GM23248 (cell line): ENCODE measurements at regions not wholly inside any gene's neighbourhood (a gene's known extent, or its start where the extent isn't known, plus 50 kb on each side); places are given as distances from the start of the nearest gene placed in this dataset.

Source experiments
- DNase-seq: peaks from one replicate; pipeline ENCODE4 v3.0.0-alpha.2; 2015
- H2AFZ ChIP-seq: fragments of 200-600 bp; sonication (generic); 2 replicates; pipeline ENCODE4 v1.6.1; 2016; ENCODE audit warnings: antibody characterized with exemption
- H3F3A ChIP-seq: fragments of 200-600 bp; sonication (generic); 2 replicates; pipeline ENCODE4 v1.6.1; 2016; ENCODE audit warnings: mild to moderate bottlenecking, antibody characterized with exemption, mixed run types; ENCODE audit not compliant: insufficient read depth
- H3K27ac ChIP-seq: fragments of 200-600 bp; sonication (generic); 2 replicates; pipeline ENCODE4 v1.5.1; 2016; ENCODE audit warnings: mild to moderate bottlenecking
- H3K27me3 ChIP-seq: fragments of 200-600 bp; sonication (generic); replicated peaks from 2 replicates; pipeline ENCODE4 v1.6.1; 2016; ENCODE audit warnings: mild to moderate bottlenecking; ENCODE audit not compliant: insufficient read depth
- H3K36me3 ChIP-seq: fragments of 200-600 bp; sonication (generic); 2 replicates; pipeline ENCODE4 v1.6.1; 2016; ENCODE audit warnings: low read depth, mild to moderate bottlenecking
- H3K4me1 ChIP-seq: fragments of 200-600 bp; sonication (generic); 2 replicates; pipeline ENCODE4 v1.6.1; 2016; ENCODE audit warnings: mild to moderate bottlenecking; ENCODE audit not compliant: insufficient read depth
- H3K4me2 ChIP-seq: fragments of 200-600 bp; sonication (generic); one replicate; pipeline ENCODE4 v1.6.1; 2016; ENCODE audit warnings: mild to moderate bottlenecking; ENCODE audit not compliant: unreplicated experiment
- H3K4me3 ChIP-seq: fragments of 200-600 bp; sonication (generic); 2 replicates; pipeline ENCODE4 v1.5.1; 2016; ENCODE audit warnings: mild to moderate bottlenecking
- H3K79me2 ChIP-seq: fragments of 200-600 bp; sonication (generic); 2 replicates; pipeline ENCODE4 v1.6.1; 2016; ENCODE audit warnings: mild to moderate bottlenecking; ENCODE audit not compliant: insufficient read depth
- H3K9ac ChIP-seq: fragments of 200-600 bp; sonication (generic); 2 replicates; pipeline ENCODE4 v1.6.1; 2016; ENCODE audit warnings: mild to moderate bottlenecking
- H3K9me2 ChIP-seq: fragments of 200-600 bp; sonication (generic); 2 replicates; pipeline ENCODE4 v1.6.1; 2016; ENCODE audit warnings: mixed run types, mild to moderate bottlenecking, moderate library complexity; ENCODE audit not compliant: insufficient read depth
- H3K9me3 ChIP-seq: fragments of 200-600 bp; sonication (generic); one replicate; pipeline ENCODE4 v1.6.1; 2017; ENCODE audit warnings: low read depth
- H4K20me1 ChIP-seq: fragments of 200-600 bp; sonication (generic); 2 replicates; pipeline ENCODE4 v1.6.0; 2016; ENCODE audit not compliant: insufficient read depth
- EZH2 ChIP-seq: fragments of 200-600 bp; sonication (generic); IDR thresholded peaks from 2 replicates; pipeline ENCODE4 v1.6.1; 2018; ENCODE audit warnings: antibody characterized with exemption, mild to moderate bottlenecking; ENCODE audit not compliant: insufficient read depth, poor library complexity, severe bottlenecking
- EZH2phosphoT487 ChIP-seq: fragments of 200-600 bp; sonication (generic); IDR thresholded peaks from 2 replicates; pipeline ENCODE4 v1.6.1; 2018; ENCODE audit warnings: antibody characterized with exemption, moderate library complexity, mild to moderate bottlenecking, low read depth; ENCODE audit not compliant: insufficient read depth
- WGBS, 2 experiments: methylation state at CpG; one replicate each; pipeline ENCODE4 v1.1.6; 2015 to 2017; ENCODE audit warnings: low lambda C conversion rate in 2 of 2, low coverage in 1 of 2; ENCODE audit errors: missing lambda C conversion rate in 2 of 2; 5-methylcytosine and 5-hydroxymethylcytosine counted together
- in situ Hi-C: fragments of 300-500 bp; cut with MboI; formaldehyde crosslinking; loops from 2 replicates; pipeline ENCODE4 v1.15.0; 2020

- Histone ChIP-seq H3K4me2 (no peak overlapping the region), H3K27ac (no peak overlapping the region), H3K27me3 (no peaks in the 10 kb centered on the region), H4K20me1 (no peaks in the 10 kb centered on the region), H3K79me2 (no peaks in the 10 kb centered on the region), H3K9me3 (no peaks in the 10 kb centered on the region), H3K36me3 (no peaks in the 10 kb centered on the region), H3K4me3 (no peak overlapping the region), H2AFZ (no peak overlapping the region), H3K9ac (no peak overlapping the region), H3F3A (no peaks in the 10 kb centered on the region), H3K4me1 (no peaks in the 10 kb centered on the region), H3K9me2 (no peaks in the 10 kb centered on the region)
- in situ Hi-C loops = no loop called here
- TF ChIP-seq EZH2 (no peak), EZH2phosphoT487 (no peak)
- no peak for DNase-seq
- 0% methylated on average over 1 of the region's 1 CpG for WGBS, 2 experiments
Observed at GRCh38 chr13:61358599-61358998, 57.0 kb downstream of the PCDH20 start.

GRCh38 chr13:61350341-61350740 lies 65.3 kb downstream of the PCDH20 start:
- Histone ChIP-seq H3K27ac (no peak overlapping the region), H4K20me1 (no peaks in the 10 kb centered on the region), H3K9me2 (no peaks in the 10 kb centered on the region), H3K9me3 (no peaks in the 10 kb centered on the region), H3K27me3 (no peaks in the 10 kb centered on the region), H2AFZ (no peak overlapping the region), H3K4me3 (no peak overlapping the region), H3F3A (no peaks in the 10 kb centered on the region), H3K79me2 (no peaks in the 10 kb centered on the region), H3K9ac (no peak overlapping the region), H3K36me3 (no peaks in the 10 kb centered on the region), H3K4me1 (no peaks in the 10 kb centered on the region), H3K4me2 (no peak overlapping the region)
- in situ Hi-C loops = no loop called here
- WGBS, 2 experiments = 23 to 31% methylated on average over 5 of the region's 5 CpGs
- TF ChIP-seq EZH2 (no peak), EZH2phosphoT487 (no peak)
- no peak for DNase-seq

GRCh38 chr13:61339054-61339621 lies 76.5 kb downstream of the PCDH20 start:
- 66 to 68% methylated on average over 27 to 39 of the region's 45 CpGs for WGBS, 2 experiments
- H3F3A ChIP-seq = no peaks in the 10 kb centered on the region
- in situ Hi-C loops = no loop called here

GRCh38 chr13:61316647-61317046 lies 99.0 kb downstream of the PCDH20 start:
- in situ Hi-C loops = no loop called here
- 9 to 18% methylated on average over 1 of the region's 1 CpG for WGBS, 2 experiments
- Histone ChIP-seq H3K4me1 (no peaks in the 10 kb centered on the region), H3K36me3 (no peaks in the 10 kb centered on the region), H3K4me2 (no peak overlapping the region), H4K20me1 (no peaks in the 10 kb centered on the region), H3K9me2 (no peaks in the 10 kb centered on the region), H2AFZ (no peak overlapping the region), H3F3A (no peaks in the 10 kb centered on the region), H3K4me3 (no peak overlapping the region), H3K9me3 (no peaks in the 10 kb centered on the region), H3K27me3 (no peaks in the 10 kb centered on the region), H3K79me2 (no peaks in the 10 kb centered on the region), H3K27ac (no peak overlapping the region), H3K9ac (no peak overlapping the region)
- DNase-seq = no peak
- TF ChIP-seq EZH2phosphoT487 = no peak
- no peak for TF ChIP-seq EZH2

More at GRCh38 chr13:61339054-61339621, 76.5 kb downstream of the PCDH20 start:
- Histone ChIP-seq H3K9me3 (no peaks in the 10 kb centered on the region), H3K9me2 (no peaks in the 10 kb centered on the region), H3K4me3 (no peak overlapping the region), H3K36me3 (no peaks in the 10 kb centered on the region), H3K79me2 (no peaks in the 10 kb centered on the region), H3K4me2 (no peak overlapping the region), H3K4me1 (no peaks in the 10 kb centered on the region), H3K9ac (no peak overlapping the region), H3K27ac (no peak overlapping the region), H3K27me3 (no peaks in the 10 kb centered on the region), H4K20me1 (no peaks in the 10 kb centered on the region), H2AFZ (no peak overlapping the region)
- TF ChIP-seq EZH2 (no peak), EZH2phosphoT487 (no peak)
- DNase-seq = no peak
